PFSK-1 (cell line): ENCODE measurements at regions not wholly inside any gene's neighbourhood (a gene's known extent, or its start where the extent isn't known, plus 50 kb on each side); places are given as distances from the start of the nearest gene placed in this dataset.

Source experiments
- POLR2AphosphoS5 ChIP-seq: IDR thresholded peaks from 2 replicates; pipeline ENCODE4 v1.6.1; 2012; ENCODE audit warnings: low read depth, mild to moderate bottlenecking, control low read depth, low read length, moderate library complexity
- SIN3A ChIP-seq: IDR thresholded peaks from 2 replicates; pipeline ENCODE4 v1.6.1; 2012; ENCODE audit warnings: mild to moderate bottlenecking, low read length, moderate library complexity, borderline replicate concordance; ENCODE audit not compliant: insufficient read depth
- TAF1 ChIP-seq: IDR thresholded peaks from 2 replicates; pipeline ENCODE4 v1.6.1; 2012; ENCODE audit warnings: low read length, control low read depth, borderline replicate concordance; ENCODE audit not compliant: insufficient read depth
- TF ChIP-seq, protein P1 (sequence below), 2 experiments: IDR thresholded peaks; 2 replicates each; pipeline versions ENCODE4 v1.6.1 to v1.8.0; 2011 to 2012; ENCODE audit warnings: low read depth in 2 of 2, low read length in 2 of 2, control low read depth in 1 of 2, inconsistent platforms in 1 of 2, mild to moderate bottlenecking in 1 of 2, moderate library complexity in 1 of 2; ENCODE audit not compliant: insufficient read depth in 1 of 2

DNA sequence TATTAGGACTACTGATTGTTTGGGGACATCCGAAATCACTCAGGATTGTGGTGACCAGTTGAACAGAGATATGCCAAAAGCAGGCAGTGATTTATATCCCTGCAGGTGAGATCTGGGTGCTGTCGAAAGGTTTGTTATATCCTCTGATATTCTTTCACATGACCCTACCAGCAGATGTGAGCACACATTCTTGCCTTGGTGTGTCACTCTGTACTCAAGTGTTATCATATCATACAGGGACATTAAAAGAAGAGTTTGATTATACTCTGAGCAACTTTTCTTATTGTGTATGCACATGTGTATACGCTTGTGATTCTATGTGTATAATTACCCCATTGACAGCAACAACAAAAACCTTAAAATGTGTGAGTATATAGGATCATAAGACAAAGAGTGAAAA, 381.2 kb upstream of the IGFBP7 start:
- TF ChIP-seq SIN3A (no peak), POLR2AphosphoS5 (no peak), TAF1 (no peak)
- TF ChIP-seq, protein P1, sequence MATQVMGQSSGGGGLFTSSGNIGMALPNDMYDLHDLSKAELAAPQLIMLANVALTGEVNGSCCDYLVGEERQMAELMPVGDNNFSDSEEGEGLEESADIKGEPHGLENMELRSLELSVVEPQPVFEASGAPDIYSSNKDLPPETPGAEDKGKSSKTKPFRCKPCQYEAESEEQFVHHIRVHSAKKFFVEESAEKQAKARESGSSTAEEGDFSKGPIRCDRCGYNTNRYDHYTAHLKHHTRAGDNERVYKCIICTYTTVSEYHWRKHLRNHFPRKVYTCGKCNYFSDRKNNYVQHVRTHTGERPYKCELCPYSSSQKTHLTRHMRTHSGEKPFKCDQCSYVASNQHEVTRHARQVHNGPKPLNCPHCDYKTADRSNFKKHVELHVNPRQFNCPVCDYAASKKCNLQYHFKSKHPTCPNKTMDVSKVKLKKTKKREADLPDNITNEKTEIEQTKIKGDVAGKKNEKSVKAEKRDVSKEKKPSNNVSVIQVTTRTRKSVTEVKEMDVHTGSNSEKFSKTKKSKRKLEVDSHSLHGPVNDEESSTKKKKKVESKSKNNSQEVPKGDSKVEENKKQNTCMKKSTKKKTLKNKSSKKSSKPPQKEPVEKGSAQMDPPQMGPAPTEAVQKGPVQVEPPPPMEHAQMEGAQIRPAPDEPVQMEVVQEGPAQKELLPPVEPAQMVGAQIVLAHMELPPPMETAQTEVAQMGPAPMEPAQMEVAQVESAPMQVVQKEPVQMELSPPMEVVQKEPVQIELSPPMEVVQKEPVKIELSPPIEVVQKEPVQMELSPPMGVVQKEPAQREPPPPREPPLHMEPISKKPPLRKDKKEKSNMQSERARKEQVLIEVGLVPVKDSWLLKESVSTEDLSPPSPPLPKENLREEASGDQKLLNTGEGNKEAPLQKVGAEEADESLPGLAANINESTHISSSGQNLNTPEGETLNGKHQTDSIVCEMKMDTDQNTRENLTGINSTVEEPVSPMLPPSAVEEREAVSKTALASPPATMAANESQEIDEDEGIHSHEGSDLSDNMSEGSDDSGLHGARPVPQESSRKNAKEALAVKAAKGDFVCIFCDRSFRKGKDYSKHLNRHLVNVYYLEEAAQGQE (IDR thresholded peaks at IDR 0.05; ENCODE audit: insufficient read depth in 1 of 2, low read depth in 2 of 2, low read length in 2 of 2): no peak
